ENCODE measurements at regions not wholly inside any gene's neighbourhood (a gene's known extent, or its start where the extent isn't known, plus 50 kb on each side); places are given as distances from the start of the nearest gene placed in this dataset.

- no peak overlapping the region for H3K27ac ChIP-seq
- H3K27me3 ChIP-seq, result no peaks in the 10 kb centered on the region
- H3K4me1 ChIP-seq, result peaks cover 7% of the 10 kb centered on the region
- DNase-seq (peak in 1 of 4 donors; percentile 50), ATAC-seq (no peak)
- intact Hi-C loops (cut with DNase I), result no loop called here
- 70 to 79% methylated on average over 4 of the region's 4 CpGs for WGBS, 2 donors
- no peaks in the 10 kb centered on the region for H3K9me3 ChIP-seq
- H3K36me3 ChIP-seq (replicated peaks in 1 of 2; ENCODE audit: insufficient read depth in 1 of 2, low read depth in 2 of 2), result no peaks in the 10 kb centered on the region
- no peak for TF ChIP-seq POLR2A (IDR thresholded peaks at IDR 0.05)
- TF ChIP-seq CTCF (IDR thresholded peaks at IDR 0.05), result no peak
- H3K4me3 ChIP-seq, result no peak overlapping the region
Measured at GRCh38 chr20:39909447-39909846, 779.6 kb downstream of the MAFB start.

GRCh38 chr20:39904476-39905112 is 784.4 kb downstream of the MAFB start:
- no peaks in the 10 kb centered on the region for H3K27me3 ChIP-seq
- intact Hi-C loops (cut with DNase I), result no loop called here
- TF ChIP-seq CTCF (IDR thresholded peaks at IDR 0.05) (no peak), POLR2A (IDR thresholded peaks at IDR 0.05) (no peak)
- no peak for ATAC-seq
- WGBS, 2 donors, result 51 to 76% methylated on average over 6 to 7 of the region's 7 CpGs
- no peaks in the 10 kb centered on the region for H3K36me3 ChIP-seq (replicated peaks in 1 of 2; ENCODE audit: insufficient read depth in 1 of 2, low read depth in 2 of 2)
- H3K9me3 ChIP-seq, result no peaks in the 10 kb centered on the region
- H3K4me1 ChIP-seq, result no peaks in the 10 kb centered on the region
- H3K27ac ChIP-seq, result no peak overlapping the region
- no peak overlapping the region for H3K4me3 ChIP-seq
- DNase-seq, result no peak

- WGBS, 2 donors, result 83 to 84% methylated on average over 10 of the region's 10 CpGs
- DNase-seq (no peak), ATAC-seq (no peak)
- Histone ChIP-seq H3K36me3 (replicated peaks in 1 of 2; ENCODE audit: insufficient read depth in 1 of 2, low read depth in 2 of 2) (no peaks in the 10 kb centered on the region), H3K4me1 (no peaks in the 10 kb centered on the region), H3K9me3 (no peaks in the 10 kb centered on the region), H3K27me3 (no peaks in the 10 kb centered on the region), H3K4me3 (no peak overlapping the region), H3K27ac (no peak overlapping the region)
- intact Hi-C loops (cut with DNase I), result no loop called here
- no peak for TF ChIP-seq POLR2A (IDR thresholded peaks at IDR 0.05)
- no peak for TF ChIP-seq CTCF (IDR thresholded peaks at IDR 0.05)
Measured at GRCh38 chr20:39903806-39904465, 785.1 kb downstream of the MAFB start.

- DNase-seq (no peak), ATAC-seq (no peak)
- no peaks in the 10 kb centered on the region for H3K27me3 ChIP-seq
- intact Hi-C loops (cut with DNase I), result no loop called here
- 58 to 91% methylated on average over 1 of the region's 1 CpG for WGBS, 2 donors
- H3K9me3 ChIP-seq, result no peaks in the 10 kb centered on the region
- no peaks in the 10 kb centered on the region for H3K36me3 ChIP-seq (replicated peaks in 1 of 2; ENCODE audit: insufficient read depth in 1 of 2, low read depth in 2 of 2)
- no peaks in the 10 kb centered on the region for H3K4me1 ChIP-seq
- no peak overlapping the region for H3K4me3 ChIP-seq
- no peak overlapping the region for H3K27ac ChIP-seq
- TF ChIP-seq POLR2A (IDR thresholded peaks at IDR 0.05), result no peak
- TF ChIP-seq CTCF (IDR thresholded peaks at IDR 0.05), result no peak
Measured at GRCh38 chr20:39899881-39900280, 789.2 kb downstream of the MAFB start.

GRCh38 chr20:39898467-39898852 is 790.6 kb downstream of the MAFB start:
- WGBS, 2 donors, result 9 to 23% methylated on average over 2 of the region's 2 CpGs
- H3K36me3 ChIP-seq (replicated peaks in 1 of 2; ENCODE audit: insufficient read depth in 1 of 2, low read depth in 2 of 2), result no peaks in the 10 kb centered on the region
- no peak for TF ChIP-seq CTCF (IDR thresholded peaks at IDR 0.05)
- no peak for TF ChIP-seq POLR2A (IDR thresholded peaks at IDR 0.05)
- ATAC-seq (no peak), DNase-seq (no peak)
- H3K27me3 ChIP-seq, result no peaks in the 10 kb centered on the region
- no peak overlapping the region for H3K4me3 ChIP-seq
- H3K4me1 ChIP-seq, result no peaks in the 10 kb centered on the region
- H3K9me3 ChIP-seq, result no peaks in the 10 kb centered on the region
- no peak overlapping the region for H3K27ac ChIP-seq
- intact Hi-C loops (cut with DNase I), result no loop called here

Measured in body of pancreas (tissue), 4 donors.